ENCODE measurements at regions not wholly inside any gene's neighbourhood (a gene's known extent, or its start where the extent isn't known, plus 50 kb on each side); places are given as distances from the start of the nearest gene placed in this dataset.

- TF ChIP-seq CTCF (conservative IDR thresholded peaks at IDR 0.05; ENCODE audit: low read depth, low read length) (no peak), FOS (IDR thresholded peaks at IDR 0.05; ENCODE audit: low read depth, low read length) (no peak), POLR2A (IDR thresholded peaks at IDR 0.05; ENCODE audit: low read depth, low read length) (no peak), ELK1 (IDR thresholded peaks at IDR 0.05; ENCODE audit: borderline replicate concordance, low read depth, low read length) (no peak), RFX5 (IDR thresholded peaks at IDR 0.05; ENCODE audit: low read depth, low read length) (no peak), MXI1 (IDR thresholded peaks at IDR 0.05; ENCODE audit: borderline replicate concordance, low read depth, low read length) (no peak), CEBPB (IDR thresholded peaks at IDR 0.05; ENCODE audit: low read depth, low read length) (no peak), SMC3 (IDR thresholded peaks at IDR 0.05; ENCODE audit: low read depth, low read length) (no peak)
Measured at GRCh38 chr2:240336820-240337427, 98.5 kb upstream of the GPC1 start.

Data from IMR-90 (cell line).